Uterus (tissue), 2 donors: ENCODE measurements at regions not wholly inside any gene's neighbourhood (a gene's known extent, or its start where the extent isn't known, plus 50 kb on each side); places are given as distances from the start of the nearest gene placed in this dataset.
"Not testable (repeated sequence)": the region's sequence is repeated elsewhere in the genome, so short reads cannot be mapped to it uniquely, and the experiment has no call there.

Source experiments
- POLR2A ChIP-seq, 2 donors: fragments of 450-650 bp; IDR thresholded peaks; one replicate each; pipeline ENCODE4 v1.6.1; 2016; ENCODE audit warnings: antibody characterized with exemption in 2 of 2, mild to moderate bottlenecking in 1 of 2, moderate library complexity in 1 of 2
- TF ChIP-seq, protein P1 (sequence below), 4 experiments: fragments of 200-600 bp in 2 of 4; fragments of 450-650 bp in 2 of 4; sonication (generic) in 2 of 4; IDR thresholded peaks; one replicate each; pipeline ENCODE4 v1.5.1; 2016 to 2019; ENCODE audit warnings: antibody characterized with exemption in 4 of 4, mild to moderate bottlenecking in 2 of 4, moderate library complexity in 1 of 4

DNA sequence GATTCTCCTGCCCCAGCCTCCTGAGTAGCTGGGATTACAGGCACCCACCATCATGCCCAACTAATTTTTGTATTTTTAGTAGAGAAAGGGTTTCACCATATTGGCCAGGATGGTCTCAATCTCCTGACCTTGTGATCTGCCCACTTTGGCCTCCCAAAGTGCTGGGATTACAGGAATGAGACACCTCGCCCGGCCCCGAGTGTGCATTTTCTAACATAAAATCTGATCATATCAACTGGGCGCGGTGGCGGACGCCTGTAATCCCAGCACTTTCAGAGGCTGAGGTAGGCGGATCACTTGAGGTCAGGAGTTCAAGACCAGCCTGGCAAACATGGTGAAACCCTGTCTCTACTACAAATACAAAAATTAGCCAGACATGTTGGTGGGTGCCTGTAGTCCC is 745.5 kb upstream of the TPTE start:
- TF ChIP-seq POLR2A (IDR thresholded peaks at IDR 0.05): not testable (repeated sequence)
- TF ChIP-seq, protein P1, sequence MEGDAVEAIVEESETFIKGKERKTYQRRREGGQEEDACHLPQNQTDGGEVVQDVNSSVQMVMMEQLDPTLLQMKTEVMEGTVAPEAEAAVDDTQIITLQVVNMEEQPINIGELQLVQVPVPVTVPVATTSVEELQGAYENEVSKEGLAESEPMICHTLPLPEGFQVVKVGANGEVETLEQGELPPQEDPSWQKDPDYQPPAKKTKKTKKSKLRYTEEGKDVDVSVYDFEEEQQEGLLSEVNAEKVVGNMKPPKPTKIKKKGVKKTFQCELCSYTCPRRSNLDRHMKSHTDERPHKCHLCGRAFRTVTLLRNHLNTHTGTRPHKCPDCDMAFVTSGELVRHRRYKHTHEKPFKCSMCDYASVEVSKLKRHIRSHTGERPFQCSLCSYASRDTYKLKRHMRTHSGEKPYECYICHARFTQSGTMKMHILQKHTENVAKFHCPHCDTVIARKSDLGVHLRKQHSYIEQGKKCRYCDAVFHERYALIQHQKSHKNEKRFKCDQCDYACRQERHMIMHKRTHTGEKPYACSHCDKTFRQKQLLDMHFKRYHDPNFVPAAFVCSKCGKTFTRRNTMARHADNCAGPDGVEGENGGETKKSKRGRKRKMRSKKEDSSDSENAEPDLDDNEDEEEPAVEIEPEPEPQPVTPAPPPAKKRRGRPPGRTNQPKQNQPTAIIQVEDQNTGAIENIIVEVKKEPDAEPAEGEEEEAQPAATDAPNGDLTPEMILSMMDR (IDR thresholded peaks at IDR 0.05): not testable (repeated sequence)
